Activated CD4-positive, alpha-beta T cell treated with anti-CD3 and anti-CD28 coated beads for 36 hours (primary cell): ENCODE measurements at regions not wholly inside any gene's neighbourhood (a gene's known extent, or its start where the extent isn't known, plus 50 kb on each side); places are given as distances from the start of the nearest gene placed in this dataset.
A peak's percentile ranks its signal among the peaks of the same experiment; 100 is the strongest.

Experiments
- ATAC-seq: fragments of 200-7000 bp; cut with Tn5 transposase; one replicate; pipeline ENCODE4 v1.10.0; 2021; ENCODE audit warnings: mild to moderate bottlenecking, moderate library complexity
- CTCF ChIA-PET: fragments of 350-600 bp; sonication (Branson Sonifier 250); formaldehyde crosslinking; loops from one replicate; lab custom pipeline; 2021; ENCODE audit warnings: antibody characterized with exemption; lab: Charles Lee
- POLR2A ChIA-PET: fragments of 350-600 bp; sonication (Branson Sonifier 250); formaldehyde crosslinking; loops from one replicate; lab custom pipeline; 2021; ENCODE audit warnings: antibody characterized with exemption, inconsistent platforms; lab: Charles Lee
- DNase-seq: peaks from one replicate; pipeline ENCODE4 v3.0.0-alpha.2; 2020
- H3K27ac Mint-ChIP-seq: one replicate; pipeline ENCODE4 v1.8.0; 2021; ENCODE audit warnings: mixed read lengths
- H3K27me3 Mint-ChIP-seq: one replicate; pipeline ENCODE4 v1.8.0; 2021; ENCODE audit warnings: mixed read lengths
- H3K36me3 Mint-ChIP-seq: one replicate; pipeline ENCODE4 v1.8.0; 2021; ENCODE audit warnings: low read depth, mixed read lengths
- H3K4me1 Mint-ChIP-seq: one replicate; pipeline ENCODE4 v1.8.0; 2021; ENCODE audit warnings: mixed read lengths
- H3K4me3 Mint-ChIP-seq: one replicate; pipeline ENCODE4 v1.8.0; 2021; ENCODE audit warnings: mild to moderate bottlenecking, moderate library complexity, mixed read lengths
- H3K9me3 Mint-ChIP-seq: one replicate; pipeline ENCODE4 v1.8.0; 2021; ENCODE audit warnings: low read depth, mixed read lengths
- intact Hi-C, 2 experiments: fragments of 100-400 bp; cut with DNase I in 1 of 2; cut with micrococcal nuclease in 1 of 2; formaldehyde crosslinking; loops; one replicate each; pipeline versions ENCODE4 v1.14.2 to v1.15.1; 2022 to 2024; cut with DNase I, micrococcal nuclease

DNA sequence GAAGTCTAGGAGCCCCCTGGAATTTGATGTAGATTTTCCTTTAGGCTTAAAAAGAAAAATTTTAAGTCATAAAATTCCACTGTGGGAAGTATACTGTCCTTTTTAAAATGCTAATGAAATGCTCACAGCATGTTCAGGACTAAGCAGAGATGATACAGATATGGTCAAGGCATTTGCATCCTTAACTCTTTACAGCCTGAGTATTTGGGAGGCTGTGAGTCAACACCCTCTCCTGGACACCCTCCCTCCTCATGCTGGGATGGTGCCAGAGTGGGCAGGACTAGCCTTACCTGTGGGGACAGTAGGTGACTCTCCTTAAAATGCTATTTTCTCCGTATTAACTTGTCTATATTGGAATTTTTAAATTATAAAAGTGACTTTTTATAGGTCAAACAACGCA lies 197.4 kb upstream of the ELL2 start:
- no peaks in the 10 kb centered on the region for H3K36me3 Mint-ChIP-seq
- ATAC-seq (no peak), DNase-seq (no peak)
- no peak overlapping the region for H3K27ac Mint-ChIP-seq
- no peaks in the 10 kb centered on the region for H3K9me3 Mint-ChIP-seq
- CTCF ChIA-PET, result interaction anchor here (0.7 kb wide), 1 partner anchor 313 kb away, joined by 3 read pairs; no protein-coding TSS in a partner anchor
- POLR2A ChIA-PET, result no interaction called here
- H3K4me1 Mint-ChIP-seq, result no peaks in the 10 kb centered on the region
- intact Hi-C loops, result no loop called here
- H3K27me3 Mint-ChIP-seq, result peaks cover 21% of the 10 kb centered on the region
- no peak overlapping the region for H3K4me3 Mint-ChIP-seq

DNA sequence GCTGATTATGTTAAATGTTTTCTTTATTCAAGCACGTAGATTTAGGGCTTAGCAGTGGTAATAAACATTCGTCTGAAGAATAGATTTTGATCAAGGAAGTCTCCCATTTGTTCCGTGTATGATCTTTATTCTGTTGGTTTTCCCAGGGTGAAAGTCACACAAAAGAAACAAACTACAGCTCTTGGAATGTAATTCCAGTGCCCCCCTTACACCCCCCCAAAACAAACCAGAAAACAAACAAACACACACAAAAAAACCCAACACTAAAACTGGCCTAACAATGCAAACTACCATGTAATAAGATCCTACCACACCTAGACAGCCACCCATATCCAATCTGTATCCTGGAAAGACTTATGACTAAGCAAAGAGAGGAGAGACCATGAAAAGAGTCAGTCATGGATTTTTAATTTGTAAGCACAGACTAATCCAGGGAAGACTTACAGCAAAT lies 196.2 kb upstream of the ELL2 start:
- no peak for ATAC-seq
- ChIA-PET POLR2A (no interaction called here), CTCF (interaction anchor here (1.3 kb wide), 1 partner anchor 17 kb away, joined by 3 read pairs; no protein-coding TSS in a partner anchor)
- no peak overlapping the region for H3K4me3 Mint-ChIP-seq
- H3K4me1 Mint-ChIP-seq, result no peaks in the 10 kb centered on the region
- no peak for DNase-seq
- no peak overlapping the region for H3K27ac Mint-ChIP-seq
- intact Hi-C loops, result no loop called here
- H3K36me3 Mint-ChIP-seq, result no peaks in the 10 kb centered on the region
- H3K9me3 Mint-ChIP-seq, result no peaks in the 10 kb centered on the region
- peaks cover 19% of the 10 kb centered on the region for H3K27me3 Mint-ChIP-seq

DNA sequence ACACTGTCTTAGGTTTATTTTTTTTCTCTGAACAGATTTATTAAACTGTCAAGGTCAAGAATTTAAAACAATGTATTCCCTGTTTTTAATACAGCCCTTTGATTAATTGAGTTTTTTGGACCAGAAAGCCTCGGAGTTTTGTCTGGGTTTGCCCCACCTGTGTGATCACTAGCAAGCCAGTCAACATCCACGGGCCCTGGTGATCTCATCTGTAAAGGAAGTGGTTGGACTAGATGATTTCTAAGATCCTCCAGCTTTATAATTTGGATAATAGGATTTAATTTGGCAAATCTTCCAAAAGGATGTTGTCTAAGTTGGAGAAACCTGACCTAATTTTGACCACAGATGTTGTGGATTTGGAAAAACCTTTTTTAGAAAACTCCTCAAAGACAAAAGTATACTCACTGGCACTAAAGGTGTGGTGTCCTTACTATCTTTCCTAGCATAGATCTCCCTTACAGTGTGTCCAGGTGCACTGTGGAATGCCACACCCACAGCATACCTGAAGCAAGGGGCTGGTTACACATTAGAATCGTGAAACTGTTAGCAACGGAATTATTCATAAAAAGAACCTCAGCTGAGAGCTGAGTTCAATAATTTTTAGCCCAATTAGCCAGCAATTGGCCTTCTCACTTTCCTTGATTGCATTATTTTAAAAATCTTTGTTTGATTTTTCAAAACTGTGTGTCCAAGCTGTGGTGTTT lies 195.6 kb upstream of the ELL2 start:
- CTCF ChIA-PET, result interaction anchor here (1.3 kb wide), 1 partner anchor 17 kb away, joined by 3 read pairs; no protein-coding TSS in a partner anchor
- Mint-ChIP-seq H3K4me3 (no peak overlapping the region), H3K36me3 (no peaks in the 10 kb centered on the region), H3K9me3 (no peaks in the 10 kb centered on the region), H3K4me1 (peaks cover under 1% of the 10 kb centered on the region), H3K27me3 (peaks cover 15% of the 10 kb centered on the region), H3K27ac (no peak overlapping the region)
- ATAC-seq (no peak), DNase-seq (no peak)
- intact Hi-C loops, result no loop called here
- POLR2A ChIA-PET, result no interaction called here

DNA sequence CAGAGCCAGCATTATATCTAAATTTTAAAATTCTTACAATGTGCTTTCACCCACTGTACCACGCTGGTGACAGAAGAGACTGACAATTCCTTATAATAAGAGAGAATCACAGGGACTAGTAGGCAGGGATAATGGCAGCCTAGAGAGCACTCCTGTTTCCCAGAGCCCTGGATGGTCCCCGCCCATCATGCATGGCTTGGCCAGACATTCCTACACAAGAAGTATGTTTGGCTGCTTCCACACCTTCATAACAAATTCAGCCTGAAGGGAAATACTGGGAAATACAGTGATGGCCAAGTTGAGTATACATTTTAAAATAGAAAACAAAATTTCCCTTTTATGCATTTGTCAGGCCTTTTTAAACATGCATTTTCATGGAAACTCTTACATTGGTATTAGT lies 193.5 kb upstream of the ELL2 start:
- H3K27me3 Mint-ChIP-seq, result peaks cover 6% of the 10 kb centered on the region
- DNase-seq, result no peak
- H3K27ac Mint-ChIP-seq, result no peak overlapping the region
- POLR2A ChIA-PET, result no interaction called here
- ATAC-seq, result no peak
- CTCF ChIA-PET, result no interaction called here
- peaks cover 9% of the 10 kb centered on the region for H3K4me1 Mint-ChIP-seq
- H3K9me3 Mint-ChIP-seq, result no peaks in the 10 kb centered on the region
- intact Hi-C loops, result no loop called here
- no peaks in the 10 kb centered on the region for H3K36me3 Mint-ChIP-seq
- H3K4me3 Mint-ChIP-seq, result no peak overlapping the region

DNA sequence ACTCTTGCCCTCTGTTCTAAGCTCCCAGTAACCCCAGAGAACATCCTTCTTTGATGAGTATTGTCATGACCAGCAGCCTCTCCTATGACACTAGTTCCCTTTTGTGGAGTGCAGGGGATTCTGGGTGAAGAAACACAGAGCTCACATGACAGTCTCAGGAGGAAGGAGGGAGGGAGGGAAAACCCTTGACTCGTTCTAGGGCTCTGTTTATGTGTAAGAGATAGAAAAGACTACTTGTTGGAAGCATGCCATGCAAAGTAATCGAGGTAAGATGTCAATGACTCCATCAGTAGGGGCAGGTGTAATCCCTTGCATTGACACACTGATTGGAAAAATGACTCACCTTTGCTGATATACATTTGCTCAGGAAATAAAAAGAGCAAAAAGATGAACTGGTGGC lies 190.2 kb upstream of the ELL2 start:
- peak; percentile 98 for ATAC-seq
- CTCF ChIA-PET, result interaction anchor here (1.6 kb wide), 1 partner anchor 184 kb away, joined by 4 read pairs; no protein-coding TSS in a partner anchor
- Mint-ChIP-seq H3K4me3 (no peak overlapping the region), H3K36me3 (no peaks in the 10 kb centered on the region), H3K4me1 (peaks cover 9% of the 10 kb centered on the region), H3K27ac (no peak overlapping the region), H3K27me3 (peaks cover 1% of the 10 kb centered on the region), H3K9me3 (no peaks in the 10 kb centered on the region)
- POLR2A ChIA-PET, result interaction anchor here (0.8 kb wide), 1 partner anchor 118 kb away, joined by 3 read pairs; no protein-coding TSS in a partner anchor
- intact Hi-C loops, result no loop called here
- DNase-seq, result peak; percentile 39

DNA sequence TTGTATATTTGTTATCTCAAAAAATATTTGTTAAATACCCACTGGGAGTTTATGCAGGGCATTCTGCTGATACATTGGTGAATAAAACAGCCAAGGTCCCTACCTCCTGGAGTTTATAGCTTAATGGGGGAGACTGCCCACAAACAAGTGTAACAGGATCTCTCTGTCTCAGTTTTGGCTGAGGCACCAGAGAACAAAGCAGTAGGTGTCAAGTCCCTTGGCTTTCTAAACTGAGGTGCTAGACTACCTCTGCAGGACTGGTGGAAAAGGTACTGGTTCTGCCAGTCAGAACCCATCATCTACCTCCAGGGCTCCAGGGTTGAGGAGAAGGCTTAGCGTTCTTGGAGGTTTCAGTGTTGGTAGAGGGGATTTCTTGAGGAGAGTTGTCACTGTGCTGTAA lies 188.4 kb upstream of the ELL2 start:
- CTCF ChIA-PET, result interaction anchor here (0.8 kb wide), 1 partner anchor 9 kb away, joined by 3 read pairs; no protein-coding TSS in a partner anchor
- Mint-ChIP-seq H3K4me1 (peaks cover 14% of the 10 kb centered on the region), H3K36me3 (no peaks in the 10 kb centered on the region), H3K4me3 (no peak overlapping the region), H3K9me3 (no peaks in the 10 kb centered on the region), H3K27ac (no peak overlapping the region), H3K27me3 (no peaks in the 10 kb centered on the region)
- POLR2A ChIA-PET, result no interaction called here
- intact Hi-C loops, result no loop called here
- DNase-seq (no peak), ATAC-seq (no peak)

DNA sequence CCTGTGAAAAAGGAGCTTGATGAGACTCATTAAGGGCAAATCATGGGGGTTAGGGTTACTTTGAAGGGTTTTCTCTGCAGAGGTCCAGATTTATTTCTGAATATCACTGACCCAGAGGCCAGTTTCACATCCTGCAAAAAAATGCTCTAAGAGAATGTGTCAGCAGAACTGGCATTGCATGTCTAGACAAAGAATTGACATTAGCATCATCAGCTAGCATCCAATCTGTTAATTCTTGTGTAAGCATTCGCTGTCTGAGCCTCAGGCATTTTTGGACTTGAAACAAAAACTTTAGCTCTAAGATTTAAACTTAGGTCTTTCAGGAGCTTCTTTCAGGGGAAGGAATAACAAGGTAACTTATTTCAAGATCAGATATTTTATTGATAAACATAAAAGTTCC lies 187.9 kb upstream of the ELL2 start:
- ATAC-seq (no peak), DNase-seq (no peak)
- no peaks in the 10 kb centered on the region for H3K36me3 Mint-ChIP-seq
- POLR2A ChIA-PET, result no interaction called here
- H3K27ac Mint-ChIP-seq, result no peak overlapping the region
- no peak overlapping the region for H3K4me3 Mint-ChIP-seq
- no peaks in the 10 kb centered on the region for H3K27me3 Mint-ChIP-seq
- CTCF ChIA-PET, result interaction anchor here (0.5 to 0.8 kb wide), 2 partner anchors 8 to 424 kb away, joined by 3 read pairs; no protein-coding TSS in a partner anchor
- H3K9me3 Mint-ChIP-seq, result no peaks in the 10 kb centered on the region
- H3K4me1 Mint-ChIP-seq, result peaks cover 14% of the 10 kb centered on the region
- intact Hi-C loops, result no loop called here

DNA sequence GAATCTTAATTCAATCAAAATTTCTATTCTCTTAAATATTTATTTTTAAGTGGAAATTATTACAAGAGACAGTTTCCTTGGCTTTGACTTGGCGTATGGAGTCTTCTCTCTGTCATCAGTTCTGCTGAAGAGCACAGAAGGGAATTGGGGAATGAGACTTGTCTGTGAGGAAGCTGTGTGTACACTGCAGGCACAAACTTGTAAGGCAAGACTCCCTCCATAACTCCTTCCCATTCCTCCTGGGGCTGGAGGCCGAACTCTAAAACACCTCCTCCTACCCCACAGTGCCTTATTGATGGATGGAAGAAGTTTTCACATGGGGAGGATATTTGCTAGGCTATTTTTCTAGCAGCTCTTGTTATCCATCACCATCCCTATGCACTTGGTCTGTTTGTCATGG lies 187.4 kb upstream of the ELL2 start:
- DNase-seq (no peak), ATAC-seq (no peak)
- intact Hi-C loops, result no loop called here
- Mint-ChIP-seq H3K4me1 (peaks cover 14% of the 10 kb centered on the region), H3K27me3 (peaks cover 2% of the 10 kb centered on the region), H3K4me3 (no peak overlapping the region), H3K27ac (no peak overlapping the region), H3K36me3 (no peaks in the 10 kb centered on the region), H3K9me3 (no peaks in the 10 kb centered on the region)
- ChIA-PET POLR2A (no interaction called here), CTCF (interaction anchor here (0.5 to 0.9 kb wide), 2 partner anchors 187 to 424 kb away, joined by 3 read pairs; no protein-coding TSS in a partner anchor)

DNA sequence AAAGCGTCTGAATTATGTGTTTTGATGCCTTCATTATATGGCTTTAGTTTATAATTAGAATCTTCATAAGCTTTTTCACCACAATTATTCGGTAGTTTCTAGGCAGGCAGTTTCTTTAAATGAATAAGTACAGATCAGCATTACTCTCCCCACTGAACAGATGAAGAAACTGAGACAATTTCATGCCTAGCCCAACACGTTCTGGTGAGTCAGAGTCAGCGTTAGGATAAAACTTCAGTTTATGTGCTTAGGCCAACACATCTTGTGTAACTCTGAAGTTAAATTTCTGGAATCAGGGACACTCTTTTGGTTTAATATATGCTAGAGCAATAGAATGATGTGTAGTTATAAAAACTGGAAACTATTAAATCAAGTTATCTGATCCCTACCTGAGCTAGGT lies 186.7 kb upstream of the ELL2 start:
- no peak overlapping the region for H3K4me3 Mint-ChIP-seq
- CTCF ChIA-PET, result interaction anchor here (0.9 kb wide), 1 partner anchor 187 kb away, joined by 3 read pairs; no protein-coding TSS in a partner anchor
- POLR2A ChIA-PET, result no interaction called here
- no peak for DNase-seq
- intact Hi-C loops, result no loop called here
- no peaks in the 10 kb centered on the region for H3K9me3 Mint-ChIP-seq
- no peak for ATAC-seq
- H3K27me3 Mint-ChIP-seq, result peaks cover 2% of the 10 kb centered on the region
- H3K27ac Mint-ChIP-seq, result no peak overlapping the region
- no peaks in the 10 kb centered on the region for H3K36me3 Mint-ChIP-seq
- peaks cover 14% of the 10 kb centered on the region for H3K4me1 Mint-ChIP-seq

DNA sequence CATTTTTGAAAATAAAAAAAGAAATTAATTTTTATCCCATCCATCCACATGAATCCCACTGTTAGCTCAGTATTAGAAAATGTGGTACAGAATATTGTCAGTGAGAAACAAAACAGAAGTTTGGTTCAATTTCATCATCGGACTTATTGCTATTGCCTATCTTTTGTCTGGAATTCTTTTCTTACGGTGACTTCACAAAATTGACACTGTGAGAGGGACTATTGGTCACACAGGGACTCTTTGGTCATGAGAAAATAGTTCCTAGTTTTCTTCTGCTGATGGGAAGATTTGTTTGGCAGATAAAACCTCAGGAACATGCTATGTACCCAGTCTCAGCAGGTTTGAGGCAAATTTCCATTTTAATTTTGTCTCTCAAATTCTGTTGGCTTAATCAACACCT lies 186.2 kb upstream of the ELL2 start:
- Mint-ChIP-seq H3K27ac (no peak overlapping the region), H3K4me3 (no peak overlapping the region), H3K27me3 (peaks cover 2% of the 10 kb centered on the region), H3K4me1 (peaks cover 14% of the 10 kb centered on the region), H3K9me3 (no peaks in the 10 kb centered on the region), H3K36me3 (no peaks in the 10 kb centered on the region)
- ATAC-seq (no peak), DNase-seq (no peak)
- intact Hi-C loops, result no loop called here
- POLR2A ChIA-PET, result no interaction called here
- CTCF ChIA-PET, result no interaction called here

DNA sequence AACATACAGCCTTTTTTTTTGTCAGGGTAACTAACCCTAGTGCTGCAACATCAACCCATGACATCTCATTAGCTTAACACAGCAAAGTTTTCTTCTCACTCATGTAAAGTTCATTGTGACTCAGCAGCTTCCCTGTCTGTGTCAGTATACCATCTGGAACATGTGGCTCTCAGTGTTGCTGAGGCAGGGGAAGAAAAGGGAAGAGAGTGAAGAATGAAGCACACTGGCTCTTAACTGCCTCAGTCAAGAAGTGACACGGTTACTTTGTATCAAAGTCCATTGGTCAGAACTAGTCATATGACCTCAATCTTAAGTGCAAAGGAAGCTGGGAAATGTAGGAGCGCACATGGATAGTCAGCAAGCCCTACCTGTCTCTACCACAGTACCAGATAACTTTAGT lies 185.0 kb upstream of the ELL2 start:
- intact Hi-C loops, result no loop called here
- DNase-seq (peak; percentile 16), ATAC-seq (peak; percentile 94)
- H3K4me1 Mint-ChIP-seq, result peaks cover 7% of the 10 kb centered on the region
- no peak overlapping the region for H3K4me3 Mint-ChIP-seq
- no peaks in the 10 kb centered on the region for H3K36me3 Mint-ChIP-seq
- POLR2A ChIA-PET, result no interaction called here
- no peak overlapping the region for H3K27ac Mint-ChIP-seq
- H3K27me3 Mint-ChIP-seq, result peaks cover 4% of the 10 kb centered on the region
- H3K9me3 Mint-ChIP-seq, result no peaks in the 10 kb centered on the region
- CTCF ChIA-PET, result interaction anchor here (0.5 to 1.4 kb wide), 2 partner anchors 25 to 919 kb away, joined by 3 to 4 read pairs; no protein-coding TSS in a partner anchor

DNA sequence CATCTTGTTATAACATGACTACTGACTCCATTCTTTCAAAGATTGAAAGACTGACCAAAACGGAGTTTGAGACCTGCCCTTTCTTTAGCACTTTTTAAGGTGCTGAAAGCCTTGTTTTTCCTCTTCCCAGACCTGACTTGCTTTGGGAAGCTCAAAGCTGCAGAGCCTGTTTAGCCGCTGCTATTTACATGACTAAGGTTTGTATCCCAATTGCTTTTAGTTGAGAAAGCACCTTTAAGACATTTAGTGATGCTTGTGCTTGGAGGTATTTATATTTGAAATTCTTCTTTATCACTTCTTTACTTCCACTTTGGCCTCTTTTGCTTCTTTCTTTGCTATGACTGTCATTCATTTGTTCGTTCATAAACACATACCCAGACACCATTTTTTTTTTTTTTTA lies 182.6 kb upstream of the ELL2 start:
- ChIA-PET POLR2A (no interaction called here), CTCF (no interaction called here)
- Mint-ChIP-seq H3K9me3 (no peaks in the 10 kb centered on the region), H3K4me3 (no peak overlapping the region), H3K36me3 (no peaks in the 10 kb centered on the region), H3K27ac (no peak overlapping the region), H3K4me1 (peaks cover 4% of the 10 kb centered on the region), H3K27me3 (peaks cover 13% of the 10 kb centered on the region)
- intact Hi-C loops, result no loop called here
- ATAC-seq (no peak), DNase-seq (no peak)
